H9 (cell line): ENCODE measurements at regions not wholly inside any gene's neighbourhood (a gene's known extent, or its start where the extent isn't known, plus 50 kb on each side); places are given as distances from the start of the nearest gene placed in this dataset.

Experiments
- DNase-seq: peaks from one replicate; pipeline ENCODE4 v3.0.0-alpha.2; 2017
- H2AFZ ChIP-seq: one replicate; pipeline ENCODE4 v1.6.1; 2013; ENCODE audit warnings: mild to moderate bottlenecking, low read length, control low read depth, moderate library complexity
- H2AK5ac ChIP-seq: 2 replicates; pipeline ENCODE4 v1.6.1; 2013; ENCODE audit warnings: low read length, control low read depth, mixed read lengths; ENCODE audit not compliant: insufficient read length
- H2BK120ac ChIP-seq: one replicate; pipeline ENCODE4 v1.6.1; 2013; ENCODE audit warnings: low read depth, mild to moderate bottlenecking, low read length, control low read depth, inconsistent platforms; ENCODE audit not compliant: poor library complexity, severe bottlenecking
- H2BK12ac ChIP-seq: 2 replicates; pipeline ENCODE4 v1.6.1; 2013; ENCODE audit warnings: low read length, control low read depth, mixed read lengths, low read depth; ENCODE audit not compliant: insufficient read length
- H2BK15ac ChIP-seq: 2 replicates; pipeline ENCODE4 v1.6.1; 2013; ENCODE audit warnings: low read depth, low read length, control low read depth
- H2BK20ac ChIP-seq: one replicate; pipeline ENCODE4 v1.6.1; 2013; ENCODE audit warnings: low read depth, mild to moderate bottlenecking, low read length, control low read depth, inconsistent platforms; ENCODE audit not compliant: poor library complexity, severe bottlenecking
- H2BK5ac ChIP-seq: 2 replicates; pipeline ENCODE4 v1.6.1; 2013; ENCODE audit warnings: low read length, control low read depth, mixed read lengths; ENCODE audit not compliant: insufficient read length
- H3K14ac ChIP-seq: 2 replicates; pipeline ENCODE4 v1.6.1; 2013; ENCODE audit warnings: low read length, control low read depth; ENCODE audit not compliant: insufficient read depth
- H3K18ac ChIP-seq: 2 replicates; pipeline ENCODE4 v1.6.1; 2013; ENCODE audit warnings: low read depth, mild to moderate bottlenecking, mixed read lengths, low read length, control low read depth; ENCODE audit not compliant: insufficient read length
- H3K23ac ChIP-seq: 2 replicates; pipeline ENCODE4 v1.6.1; 2013; ENCODE audit warnings: low read length, control low read depth, mixed read lengths, low read depth; ENCODE audit not compliant: insufficient read length
- H3K23me2 ChIP-seq: 2 replicates; pipeline ENCODE4 v1.6.1; 2013; ENCODE audit warnings: low read depth, mild to moderate bottlenecking, mixed read lengths, low read length, control low read depth; ENCODE audit not compliant: insufficient read length, poor library complexity, severe bottlenecking
- H3K27ac ChIP-seq: 2 replicates; pipeline ENCODE4 v1.5.1; 2013; ENCODE audit warnings: low read length, control low read depth, mixed read lengths, low read depth; ENCODE audit not compliant: insufficient read length
- H3K27me3 ChIP-seq: 2 replicates; pipeline ENCODE4 v1.6.1; 2013; ENCODE audit warnings: low read length, control low read depth, inconsistent platforms; ENCODE audit not compliant: insufficient read depth
- H3K4ac ChIP-seq: 2 replicates; pipeline ENCODE4 v1.6.1; 2013; ENCODE audit warnings: low read depth, mild to moderate bottlenecking, control low read depth, inconsistent platforms, low read length, moderate library complexity
- H3K4me1 ChIP-seq: 2 replicates; pipeline ENCODE4 v1.6.1; 2013; ENCODE audit warnings: low read length, control low read depth, inconsistent platforms; ENCODE audit not compliant: insufficient read depth
- H3K4me2 ChIP-seq: 2 replicates; pipeline ENCODE4 v1.6.1; 2013; ENCODE audit warnings: low read length, control low read depth, mixed read lengths; ENCODE audit not compliant: insufficient read length, insufficient read depth
- H3K56ac ChIP-seq: 2 replicates; pipeline ENCODE4 v1.6.1; 2013; ENCODE audit warnings: low read depth, mild to moderate bottlenecking, mixed read lengths, low read length, control low read depth; ENCODE audit not compliant: insufficient read length
- H3K79me1 ChIP-seq: 2 replicates; pipeline ENCODE4 v1.6.1; 2013; ENCODE audit warnings: low read depth, mild to moderate bottlenecking, moderate library complexity, low read length, control low read depth, inconsistent platforms; ENCODE audit not compliant: insufficient read depth, poor library complexity, severe bottlenecking
- H3K79me2 ChIP-seq: 2 replicates; pipeline ENCODE4 v1.6.1; 2013; ENCODE audit warnings: low read length, control low read depth, inconsistent platforms; ENCODE audit not compliant: insufficient read depth
- H3K9ac ChIP-seq: 2 replicates; pipeline ENCODE4 v1.6.1; 2013; ENCODE audit warnings: low read length, control low read depth, mixed read lengths; ENCODE audit not compliant: insufficient read length; ENCODE audit errors: extremely low read depth
- H3K9me3 ChIP-seq: one replicate; pipeline ENCODE4 v1.6.1; 2013; ENCODE audit warnings: low read depth, low read length, inconsistent platforms; ENCODE audit not compliant: control insufficient read depth
- H3T11ph ChIP-seq: one replicate; pipeline ENCODE4 v1.6.1; 2013; ENCODE audit warnings: mild to moderate bottlenecking, low read length, control low read depth, inconsistent platforms
- H4K20me1 ChIP-seq: one replicate; pipeline ENCODE4 v1.6.1; 2013; ENCODE audit not compliant: control insufficient read depth, insufficient read length, insufficient read depth
- H4K5ac ChIP-seq: 2 replicates; pipeline ENCODE4 v1.6.1; 2013; ENCODE audit warnings: low read depth, mild to moderate bottlenecking, mixed read lengths, low read length, control low read depth; ENCODE audit not compliant: insufficient read length
- H4K8ac ChIP-seq: replicated peaks from 2 replicates; pipeline ENCODE4 v1.6.1; 2013; ENCODE audit warnings: low read length, control low read depth, mixed read lengths, low read depth; ENCODE audit not compliant: insufficient read length
- H4K91ac ChIP-seq: 2 replicates; pipeline ENCODE4 v1.6.1; 2013; ENCODE audit warnings: low read depth, mild to moderate bottlenecking, moderate library complexity, mixed read lengths, low read length, control low read depth; ENCODE audit not compliant: insufficient read length
- H3K27ac Mint-ChIP-seq, 3 experiments: 2 replicates in 2 of 3; 3 replicates in 1 of 3; pipeline ENCODE4 v1.8.0; 2020 to 2021; ENCODE audit warnings: mixed read lengths in 3 of 3, mild to moderate bottlenecking in 1 of 3, moderate library complexity in 1 of 3
- H3K27me3 Mint-ChIP-seq: 2 replicates; pipeline ENCODE4 v1.8.0; 2021; ENCODE audit warnings: low read depth, mild to moderate bottlenecking, moderate library complexity, mixed read lengths
- H3K36me3 Mint-ChIP-seq, 3 experiments: 2 replicates in 2 of 3; 3 replicates in 1 of 3; pipeline ENCODE4 v1.8.0; 2020 to 2021; ENCODE audit warnings: low read depth in 3 of 3, mixed read lengths in 3 of 3; ENCODE audit not compliant: insufficient read depth in 1 of 3
- H3K4me1 Mint-ChIP-seq, 2 experiments: 2 replicates each; pipeline ENCODE4 v1.8.0; 2020; ENCODE audit warnings: mixed read lengths in 2 of 2
- H3K4me3 Mint-ChIP-seq, 2 experiments: 2 replicates in 1 of 2; 3 replicates in 1 of 2; pipeline ENCODE4 v1.8.0; 2020 to 2021; ENCODE audit warnings: mild to moderate bottlenecking in 2 of 2, mixed read lengths in 2 of 2, moderate library complexity in 1 of 2
- H3K9me3 Mint-ChIP-seq, 2 experiments: 2 replicates in 1 of 2; 3 replicates in 1 of 2; pipeline ENCODE4 v1.8.0; 2020; ENCODE audit warnings: mild to moderate bottlenecking in 2 of 2, mixed read lengths in 2 of 2, moderate library complexity in 1 of 2
- CTCF ChIP-seq: fragments of 200-600 bp; sonication (generic); conservative IDR thresholded peaks from 3 replicates; pipeline ENCODE4 v1.8.0; 2021; ENCODE audit warnings: antibody characterized with exemption, mild to moderate bottlenecking
- WGBS: extraction: QIAGEN DNeasy Blood & Tissue Kit; methylation state at CpG from one replicate; pipeline ENCODE4 v1.1.7; 2013; ENCODE audit warnings: missing lambda C conversion rate, low lambda C conversion rate, mixed read lengths; ENCODE audit not compliant: insufficient read length; ENCODE audit errors: extremely low coverage; 5-methylcytosine and 5-hydroxymethylcytosine counted together

GRCh38 chr15:98358971-98359370, 289.4 kb upstream of the IGF1R start:
- TF ChIP-seq CTCF, result no peak
- no peaks in the 10 kb centered on the region for H4K20me1 ChIP-seq
- no peak overlapping the region for H3K9ac ChIP-seq
- H3K27ac ChIP-seq, result no peak overlapping the region
- H2AFZ ChIP-seq, result no peak overlapping the region
- H3K4me2 ChIP-seq, result no peak overlapping the region
- H3K4me1 ChIP-seq, result no peaks in the 10 kb centered on the region
- no CpG with 5 or more reads among the region's 8 CpGs for WGBS
- H3K23ac ChIP-seq, result no peak overlapping the region
- Mint-ChIP-seq H3K4me3 (no peak overlapping the region), H3K27me3 (no peaks in the 10 kb centered on the region), H3K4me1 (no peaks in the 10 kb centered on the region), H3K36me3 (peaks cover 0 to 6% (median 0%) of the 10 kb centered on the region in 3 experiments; a peak in 1 of 7 replicates), H3K9me3 (peaks cover 2 to 6% of the 10 kb centered on the region in 2 experiments; a peak in 4 of 5 replicates), H3K27ac (no peak overlapping the region)
- no peaks in the 10 kb centered on the region for H3K79me2 ChIP-seq
- H4K8ac ChIP-seq, result no peak overlapping the region
- H3K9me3 ChIP-seq, result no peaks in the 10 kb centered on the region
- H3K23me2 ChIP-seq, result no peaks in the 10 kb centered on the region
- H2BK5ac ChIP-seq, result no peak overlapping the region
- no peak overlapping the region for H2BK20ac ChIP-seq
- H4K5ac ChIP-seq, result no peak overlapping the region
- H4K91ac ChIP-seq, result no peak overlapping the region
- no peak overlapping the region for H3K14ac ChIP-seq
- H3K4ac ChIP-seq, result no peak overlapping the region
- no peak overlapping the region for H3K56ac ChIP-seq
- no peak for DNase-seq
- no peak overlapping the region for H2AK5ac ChIP-seq
- no peak overlapping the region for H2BK12ac ChIP-seq
- no peak overlapping the region for H3K18ac ChIP-seq
- H3K27me3 ChIP-seq, result no peaks in the 10 kb centered on the region
- peak overlapping the region; percentile 48; the same call in 1 of the 2 replicates for H2BK15ac ChIP-seq
- H3T11ph ChIP-seq, result no peak overlapping the region
- no peaks in the 10 kb centered on the region for H3K79me1 ChIP-seq
- no peak overlapping the region for H2BK120ac ChIP-seq
